Esophagus muscularis mucosa (tissue), 4 donors: ENCODE measurements at regions not wholly inside any gene's neighbourhood (a gene's known extent, or its start where the extent isn't known, plus 50 kb on each side); places are given as distances from the start of the nearest gene placed in this dataset.

ENCODE experiments used
- CTCF ChIP-seq, 3 experiments: fragments of 200-600 bp in 2 of 3; fragments of 450-650 bp in 1 of 3; sonication (generic) in 2 of 3; IDR thresholded peaks; one replicate each; pipeline ENCODE4 v1.5.1; 2017 to 2019; ENCODE audit warnings: antibody characterized with exemption in 3 of 3, mild to moderate bottlenecking in 2 of 3, moderate library complexity in 1 of 3
- EP300 ChIP-seq: sonication (generic); formaldehyde crosslinking; IDR thresholded peaks from one replicate; pipeline ENCODE4 v1.6.1; 2017; ENCODE audit warnings: antibody characterized with exemption
- POLR2A ChIP-seq: fragments of 450-650 bp; IDR thresholded peaks from one replicate; pipeline ENCODE4 v1.6.1; 2017; ENCODE audit warnings: antibody characterized with exemption, moderate library complexity, mild to moderate bottlenecking, low read depth
- POLR2AphosphoS5 ChIP-seq, 2 donors: sonication (generic); formaldehyde crosslinking; IDR thresholded peaks; one replicate each; pipeline ENCODE4 v1.6.1; 2017; ENCODE audit warnings: antibody characterized with exemption in 2 of 2

- TF ChIP-seq EP300 (no peak), POLR2A (no peak), POLR2AphosphoS5 (IDR thresholded peaks at IDR 0.05) (no peak), CTCF (IDR thresholded peaks at IDR 0.05) (no peak)
Measured at GRCh38 chr12:46462641-46463355, 90.2 kb upstream of the SLC38A2 start.
